Astrocyte of the spinal cord (primary cell): ENCODE measurements at regions not wholly inside any gene's neighbourhood (a gene's known extent, or its start where the extent isn't known, plus 50 kb on each side); places are given as distances from the start of the nearest gene placed in this dataset.

ENCODE experiments used
- DNase-seq: peaks from one replicate; pipeline ENCODE4 v3.0.0; 2011; ENCODE audit warnings: low read depth, low spot score
- H3K4me3 ChIP-seq: 2 replicates; pipeline ENCODE4 v1.5.1; 2011; ENCODE audit warnings: low read depth, mild to moderate bottlenecking, low read length, moderate library complexity
- in situ Hi-C: cut with HindIII; loops from 2 replicates; pipeline ENCODE4 v1.10.0; 2017; ENCODE audit warnings: low sequenced_read_pairs
- TF ChIP-seq, protein P1 (sequence below): IDR thresholded peaks from 2 replicates; pipeline ENCODE4 v1.5.1; 2012; ENCODE audit warnings: low read depth, mild to moderate bottlenecking, low read length, inconsistent platforms

DNA sequence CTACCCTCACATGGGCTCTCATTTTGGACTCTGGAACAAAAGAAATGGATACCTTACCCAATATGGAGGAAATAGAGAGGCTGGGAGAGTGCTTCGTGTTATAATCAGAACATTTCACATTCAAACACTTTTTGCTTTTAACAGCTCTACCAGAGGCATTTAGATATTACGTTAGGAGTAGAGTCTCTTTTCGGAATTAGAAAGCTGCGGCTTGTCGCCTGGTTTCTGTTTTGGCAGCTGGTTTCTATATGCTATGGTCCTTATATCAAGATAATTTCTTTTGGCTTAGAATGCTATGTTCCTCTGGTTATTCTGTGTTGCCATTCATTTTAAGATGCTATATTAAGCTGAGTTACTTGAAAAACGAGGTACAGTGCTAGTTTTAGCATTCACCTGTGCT lies 392.8 kb upstream of the GALNT5 start:
- DNase-seq = no peak
- TF ChIP-seq, protein P1, sequence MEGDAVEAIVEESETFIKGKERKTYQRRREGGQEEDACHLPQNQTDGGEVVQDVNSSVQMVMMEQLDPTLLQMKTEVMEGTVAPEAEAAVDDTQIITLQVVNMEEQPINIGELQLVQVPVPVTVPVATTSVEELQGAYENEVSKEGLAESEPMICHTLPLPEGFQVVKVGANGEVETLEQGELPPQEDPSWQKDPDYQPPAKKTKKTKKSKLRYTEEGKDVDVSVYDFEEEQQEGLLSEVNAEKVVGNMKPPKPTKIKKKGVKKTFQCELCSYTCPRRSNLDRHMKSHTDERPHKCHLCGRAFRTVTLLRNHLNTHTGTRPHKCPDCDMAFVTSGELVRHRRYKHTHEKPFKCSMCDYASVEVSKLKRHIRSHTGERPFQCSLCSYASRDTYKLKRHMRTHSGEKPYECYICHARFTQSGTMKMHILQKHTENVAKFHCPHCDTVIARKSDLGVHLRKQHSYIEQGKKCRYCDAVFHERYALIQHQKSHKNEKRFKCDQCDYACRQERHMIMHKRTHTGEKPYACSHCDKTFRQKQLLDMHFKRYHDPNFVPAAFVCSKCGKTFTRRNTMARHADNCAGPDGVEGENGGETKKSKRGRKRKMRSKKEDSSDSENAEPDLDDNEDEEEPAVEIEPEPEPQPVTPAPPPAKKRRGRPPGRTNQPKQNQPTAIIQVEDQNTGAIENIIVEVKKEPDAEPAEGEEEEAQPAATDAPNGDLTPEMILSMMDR = no peak
- in situ Hi-C loops = no loop called here

DNA sequence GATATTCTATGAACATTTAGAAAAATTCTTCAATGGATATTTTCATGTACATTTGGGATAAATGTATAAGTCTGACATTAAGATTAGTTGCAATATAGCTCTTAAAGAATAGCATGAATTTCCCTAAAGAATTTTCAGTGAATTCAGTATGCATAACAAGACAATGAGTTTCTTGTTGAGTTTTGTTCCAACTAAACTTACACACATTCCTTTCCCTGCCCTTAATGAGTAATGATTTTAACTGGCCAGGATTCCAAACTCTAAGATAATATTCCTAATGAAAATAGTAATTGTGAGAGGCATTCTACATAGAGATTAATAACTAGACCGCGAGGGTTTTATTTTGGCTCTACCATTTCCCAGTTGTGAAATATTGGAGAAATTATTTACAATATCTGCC lies 390.3 kb upstream of the GALNT5 start:
- TF ChIP-seq, protein P1 = no peak
- H3K4me3 ChIP-seq = no peak overlapping the region
- DNase-seq = peak; percentile 5
- in situ Hi-C loops = no loop called here

More for the DNA sequence above, 392.8 kb upstream of the GALNT5 start:
- no peak overlapping the region for H3K4me3 ChIP-seq

DNA sequence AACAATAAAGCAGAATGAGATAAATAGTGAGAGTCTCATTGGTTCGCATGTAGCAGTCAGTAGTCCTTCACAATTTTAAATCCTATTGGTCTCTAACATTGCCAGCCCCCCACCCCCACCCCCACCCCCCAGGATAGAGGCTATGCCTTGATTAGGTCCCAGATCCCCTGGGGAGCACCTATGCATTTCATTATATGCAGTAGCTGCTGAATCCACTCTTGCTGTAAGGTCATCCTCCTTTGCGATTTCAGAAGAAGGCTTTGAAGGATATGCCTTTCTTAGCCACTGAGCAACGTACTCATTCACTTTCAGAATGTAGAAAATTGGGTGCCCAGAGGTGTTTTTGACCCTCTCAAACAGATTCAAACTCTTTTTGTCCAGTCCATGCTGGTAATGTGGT lies 382.8 kb upstream of the GALNT5 start:
- TF ChIP-seq, protein P1 = no peak
- in situ Hi-C loops = no loop called here
- no peak for DNase-seq
- H3K4me3 ChIP-seq = no peak overlapping the region

DNA sequence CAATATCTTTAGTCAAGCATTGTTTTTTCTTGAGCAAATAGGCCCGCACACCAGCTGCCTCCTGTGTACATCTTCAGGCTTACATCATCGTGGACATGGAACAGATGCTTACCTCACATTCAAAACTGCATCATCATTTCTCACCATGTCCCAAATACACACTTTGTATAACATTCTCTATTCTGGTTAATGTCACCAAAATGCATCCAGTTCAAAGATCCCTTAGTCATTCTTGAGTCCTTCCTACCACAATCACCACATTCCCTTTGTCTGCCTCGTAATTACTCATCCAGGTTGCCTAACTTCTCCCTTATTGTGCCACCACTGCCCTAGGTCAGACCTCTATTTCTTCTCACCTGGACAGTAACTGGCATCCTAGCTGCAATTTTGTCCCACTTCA lies 373.7 kb upstream of the GALNT5 start:
- H3K4me3 ChIP-seq = no peak overlapping the region
- TF ChIP-seq, protein P1 = no peak
- peak; percentile 32 for DNase-seq
- in situ Hi-C loops = no loop called here

DNA sequence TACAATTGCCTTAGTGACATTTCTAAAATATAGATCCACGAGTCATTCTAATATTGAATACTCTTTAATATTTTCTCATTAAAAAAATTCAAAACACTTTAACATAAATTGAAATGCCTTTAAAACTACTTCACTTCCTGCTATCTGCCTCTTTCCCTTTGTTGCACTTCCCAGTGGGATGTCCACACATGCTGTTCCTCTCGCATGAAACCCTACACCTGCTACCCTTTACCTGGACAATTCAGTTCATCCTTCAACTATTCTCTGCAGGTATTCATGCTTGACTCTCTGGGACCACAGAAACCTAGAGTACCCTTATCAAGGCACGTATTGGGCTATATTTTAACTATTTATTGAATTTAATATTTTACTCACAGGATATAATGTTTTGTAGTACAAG lies 373.3 kb upstream of the GALNT5 start:
- no peak overlapping the region for H3K4me3 ChIP-seq
- in situ Hi-C loops = no loop called here
- DNase-seq = no peak
- TF ChIP-seq, protein P1 = no peak

- in situ Hi-C loops = no loop called here
- no peak for DNase-seq
- H3K4me3 ChIP-seq = no peak overlapping the region
- TF ChIP-seq, protein P1 = no peak
Observed at GRCh38 chr2:156890529-156891148, 366.9 kb upstream of the GALNT5 start.

- TF ChIP-seq, protein P1 = no peak
- no peak overlapping the region for H3K4me3 ChIP-seq
- in situ Hi-C loops = no loop called here
- no peak for DNase-seq
Observed at GRCh38 chr2:156891609-156892008, 365.9 kb upstream of the GALNT5 start.
